ENCODE measurements at regions not wholly inside any gene's neighbourhood (a gene's known extent, or its start where the extent isn't known, plus 50 kb on each side); places are given as distances from the start of the nearest gene placed in this dataset.
"Not testable (repeated sequence)": the region's sequence is repeated elsewhere in the genome, so short reads cannot be mapped to it uniquely, and the experiment has no call there.

- no peak overlapping the region for H3K27ac Mint-ChIP-seq
- H3K4me1 ChIP-seq (ENCODE audit: control insufficient read depth, insufficient read depth, low read length): no peaks in the 10 kb centered on the region
- no peak overlapping the region for H3K4me3 Mint-ChIP-seq
- TF ChIP-seq CTCF (conservative IDR thresholded peaks at IDR 0.05): no peak
- H3K36me3 Mint-ChIP-seq (ENCODE audit: low read depth): no peaks in the 10 kb centered on the region
- no peaks in the 10 kb centered on the region for H3K27me3 ChIP-seq (ENCODE audit: control insufficient read depth, insufficient read depth, low read length, poor library complexity, severe bottlenecking)
- H3K27me3 Mint-ChIP-seq (ENCODE audit: insufficient read depth): no peaks in the 10 kb centered on the region
- no peaks in the 10 kb centered on the region for H3K9me3 Mint-ChIP-seq
- no peaks in the 10 kb centered on the region for H3K9me3 ChIP-seq (ENCODE audit: control insufficient read depth, low read length)
- H3K4me3 ChIP-seq (ENCODE audit: low read length): no peak overlapping the region
- no peaks in the 10 kb centered on the region for H3K36me3 ChIP-seq (ENCODE audit: control insufficient read depth, insufficient read depth, low read length)
- H3K27ac ChIP-seq (ENCODE audit: low read depth, low read length): no peak overlapping the region
- no peaks in the 10 kb centered on the region for H3K4me1 Mint-ChIP-seq
- WGBS, 2 experiments (ENCODE audit: insufficient coverage in 1 of 2, insufficient read length in 1 of 2): 96% methylated on average over 4 of the region's 4 CpGs; no CpG with 5 or more reads in 1 of the 2 experiments
- H3K9ac ChIP-seq (ENCODE audit: extremely low read depth, low read length, poor library complexity, severe bottlenecking): no peak overlapping the region
- DNase-seq: no peak
These were observed 408.3 kb upstream of the NR5A2 start for GRCh38 chr1:199619223-199619622.

- not testable (repeated sequence) for H3K4me3 ChIP-seq (ENCODE audit: low read length); DNase-seq; H3K27ac ChIP-seq (ENCODE audit: low read depth, low read length); H3K9me3 ChIP-seq (ENCODE audit: control insufficient read depth, low read length); H3K27ac Mint-ChIP-seq; H3K27me3 ChIP-seq (ENCODE audit: control insufficient read depth, insufficient read depth, low read length, poor library complexity, severe bottlenecking); H3K36me3 ChIP-seq (ENCODE audit: control insufficient read depth, insufficient read depth, low read length); H3K9me3 Mint-ChIP-seq; H3K36me3 Mint-ChIP-seq (ENCODE audit: low read depth); H3K4me3 Mint-ChIP-seq; H3K4me1 ChIP-seq (ENCODE audit: control insufficient read depth, insufficient read depth, low read length); H3K27me3 Mint-ChIP-seq (ENCODE audit: insufficient read depth); H3K4me1 Mint-ChIP-seq; H3K9ac ChIP-seq (ENCODE audit: extremely low read depth, low read length, poor library complexity, severe bottlenecking)
- WGBS, 2 experiments (ENCODE audit: insufficient coverage in 1 of 2, insufficient read length in 1 of 2): 89 to 90% methylated on average over 2 to 3 of the region's 3 CpGs
These were observed 401.3 kb upstream of the NR5A2 start for GRCh38 chr1:199626228-199626627.

GRCh38 chr1:199629624-199630023, 397.9 kb upstream of the NR5A2 start:
- Histone ChIP-seq H3K27ac (ENCODE audit: low read depth, low read length) (no peak overlapping the region), H3K4me1 (ENCODE audit: control insufficient read depth, insufficient read depth, low read length) (no peaks in the 10 kb centered on the region), H3K36me3 (ENCODE audit: control insufficient read depth, insufficient read depth, low read length) (no peaks in the 10 kb centered on the region), H3K4me3 (ENCODE audit: low read length) (no peak overlapping the region), H3K9me3 (ENCODE audit: control insufficient read depth, low read length) (no peaks in the 10 kb centered on the region), H3K27me3 (ENCODE audit: control insufficient read depth, insufficient read depth, low read length, poor library complexity, severe bottlenecking) (no peaks in the 10 kb centered on the region), H3K9ac (ENCODE audit: extremely low read depth, low read length, poor library complexity, severe bottlenecking) (no peak overlapping the region)
- 98 to 100% methylated on average over 3 to 4 of the region's 4 CpGs for WGBS, 2 experiments (ENCODE audit: insufficient coverage in 1 of 2, insufficient read length in 1 of 2)
- H3K9me3 Mint-ChIP-seq: peaks cover 16% of the 10 kb centered on the region
- H3K36me3 Mint-ChIP-seq (ENCODE audit: low read depth): no peaks in the 10 kb centered on the region
- no peak overlapping the region for H3K27ac Mint-ChIP-seq
- H3K4me3 Mint-ChIP-seq: no peak overlapping the region
- H3K4me1 Mint-ChIP-seq: peaks cover 4% of the 10 kb centered on the region
- no peak for DNase-seq
- no peak for TF ChIP-seq CTCF (conservative IDR thresholded peaks at IDR 0.05)
- H3K27me3 Mint-ChIP-seq (ENCODE audit: insufficient read depth): no peaks in the 10 kb centered on the region

GRCh38 chr1:199639453-199639852, 388.1 kb upstream of the NR5A2 start:
- Histone ChIP-seq H3K36me3 (ENCODE audit: control insufficient read depth, insufficient read depth, low read length) (no peaks in the 10 kb centered on the region), H3K9me3 (ENCODE audit: control insufficient read depth, low read length) (no peaks in the 10 kb centered on the region), H3K27me3 (ENCODE audit: control insufficient read depth, insufficient read depth, low read length, poor library complexity, severe bottlenecking) (no peaks in the 10 kb centered on the region), H3K4me1 (ENCODE audit: control insufficient read depth, insufficient read depth, low read length) (no peaks in the 10 kb centered on the region), H3K4me3 (ENCODE audit: low read length) (no peak overlapping the region), H3K9ac (ENCODE audit: extremely low read depth, low read length, poor library complexity, severe bottlenecking) (no peak overlapping the region), H3K27ac (ENCODE audit: low read depth, low read length) (no peak overlapping the region)
- DNase-seq: no peak
- WGBS, 2 experiments (ENCODE audit: insufficient coverage in 1 of 2, insufficient read length in 1 of 2): no CpG with 5 or more reads among the region's 1 CpG
- no peaks in the 10 kb centered on the region for H3K27me3 Mint-ChIP-seq (ENCODE audit: insufficient read depth)
- peaks cover 16% of the 10 kb centered on the region for H3K9me3 Mint-ChIP-seq
- no peak overlapping the region for H3K27ac Mint-ChIP-seq
- H3K36me3 Mint-ChIP-seq (ENCODE audit: low read depth): no peaks in the 10 kb centered on the region
- no peak for TF ChIP-seq CTCF (conservative IDR thresholded peaks at IDR 0.05)
- H3K4me3 Mint-ChIP-seq: no peak overlapping the region
- H3K4me1 Mint-ChIP-seq: no peaks in the 10 kb centered on the region

Measured in endodermal cell (in vitro differentiated cells).